Activated T-cell treated with anti-CD3 and anti-CD28 coated beads, Interleukin-2, amount 50 U/mL, for 72 hours (primary cell): ENCODE measurements at regions not wholly inside any gene's neighbourhood (a gene's known extent, or its start where the extent isn't known, plus 50 kb on each side); places are given as distances from the start of the nearest gene placed in this dataset.

Source experiments
- ATAC-seq, 2 donors: fragments of 150-1000 bp; cut with Tn5 transposase; replicated peaks in 1 of 2; 2 replicates each; pipeline ENCODE4 v1.10.0; 2021; ENCODE audit warnings: moderate library complexity in 2 of 2, mild to moderate bottlenecking in 1 of 2
- DNase-seq, 2 donors: peaks; one replicate each; pipeline ENCODE4 v3.0.0; 2021 to 2022; ENCODE audit warnings: mixed read lengths in 1 of 2
- H3K27ac Mint-ChIP-seq: one replicate; pipeline ENCODE4 v1.8.0; 2022; ENCODE audit warnings: mild to moderate bottlenecking, moderate library complexity, mixed read lengths
- H3K27me3 Mint-ChIP-seq: one replicate; pipeline ENCODE4 v1.8.0; 2022; ENCODE audit warnings: low read depth, mixed read lengths
- H3K36me3 Mint-ChIP-seq, 2 donors: one replicate each; pipeline ENCODE4 v1.8.0; 2022; ENCODE audit warnings: mixed read lengths in 2 of 2, mild to moderate bottlenecking in 1 of 2; ENCODE audit not compliant: insufficient read depth in 2 of 2
- H3K4me1 Mint-ChIP-seq: one replicate; pipeline ENCODE4 v1.8.0; 2022; ENCODE audit warnings: low read depth, mixed read lengths
- H3K4me3 Mint-ChIP-seq, 2 donors: one replicate each; pipeline ENCODE4 v1.8.0; 2022; ENCODE audit warnings: mild to moderate bottlenecking in 2 of 2, mixed read lengths in 2 of 2, moderate library complexity in 2 of 2
- H3K9me3 Mint-ChIP-seq, 2 donors: one replicate each; pipeline ENCODE4 v1.8.0; 2022; ENCODE audit warnings: mixed read lengths in 2 of 2

DNA sequence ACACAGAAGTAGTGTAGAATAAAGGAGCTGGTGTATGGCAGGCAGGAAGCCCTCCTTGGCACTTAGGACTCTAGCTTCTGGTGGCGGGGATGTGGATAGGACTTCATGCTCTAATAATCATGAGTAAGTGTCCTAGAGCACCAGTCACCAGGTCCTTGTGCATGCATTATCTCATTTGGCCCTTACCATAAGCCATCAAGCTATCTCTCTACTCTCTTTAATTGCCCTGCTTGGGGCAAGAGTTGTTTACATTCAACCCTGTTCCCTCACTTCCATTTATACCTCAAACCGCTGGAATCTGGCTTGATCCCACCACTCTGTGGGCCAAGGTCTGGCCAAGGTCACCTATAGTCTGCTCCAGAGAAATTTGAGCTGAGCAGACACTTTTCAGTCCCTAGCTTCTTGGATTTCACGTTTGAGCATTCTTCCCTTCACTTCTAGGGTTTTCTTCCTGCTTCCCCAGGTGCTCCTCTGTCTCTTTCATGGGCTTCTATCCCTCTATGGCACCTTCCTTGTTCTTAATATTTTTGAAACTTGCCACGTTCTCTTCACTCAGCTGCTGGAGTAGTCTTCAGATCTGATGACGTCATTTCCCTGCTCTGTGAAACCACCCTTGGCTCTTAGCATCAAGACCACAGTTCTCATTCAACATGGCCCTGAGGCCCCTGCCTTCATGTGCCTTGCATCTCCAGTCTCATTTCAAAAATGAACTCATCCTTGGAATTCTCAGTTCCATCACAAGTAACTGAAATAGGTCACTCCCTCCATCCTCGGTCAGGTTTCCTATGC lies 94.9 kb upstream of the GATA6 start:
- no peaks in the 10 kb centered on the region for H3K4me1 Mint-ChIP-seq
- peaks cover 0 to 3% of the 10 kb centered on the region in 2 donors for H3K9me3 Mint-ChIP-seq
- ATAC-seq (no peak), DNase-seq (no peak)
- no peak overlapping the region for H3K4me3 Mint-ChIP-seq
- no peak overlapping the region for H3K27ac Mint-ChIP-seq
- H3K36me3 Mint-ChIP-seq = no peaks in the 10 kb centered on the region
- H3K27me3 Mint-ChIP-seq = no peaks in the 10 kb centered on the region

DNA sequence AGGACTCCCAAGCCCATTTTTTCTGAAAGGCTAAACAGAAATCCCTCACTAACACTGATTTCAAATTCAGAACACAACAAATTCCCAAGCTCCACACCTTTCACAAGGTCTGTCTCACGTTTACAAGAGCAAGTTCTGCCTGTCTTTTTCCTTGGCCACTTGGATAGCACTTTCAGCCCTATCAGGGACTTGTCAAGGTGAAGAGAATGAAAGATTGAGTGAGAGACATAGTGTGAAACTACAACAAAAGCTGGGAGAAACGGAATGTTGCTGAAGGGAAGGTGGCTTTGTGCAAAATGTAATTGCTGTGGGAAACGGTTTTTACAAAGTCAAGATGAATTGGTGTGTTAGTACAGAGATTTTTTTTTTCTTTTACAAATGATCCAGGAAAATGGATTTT lies 89.4 kb upstream of the GATA6 start:
- peaks cover 0 to 2% of the 10 kb centered on the region in 2 donors for H3K36me3 Mint-ChIP-seq
- H3K4me1 Mint-ChIP-seq = no peaks in the 10 kb centered on the region
- H3K27me3 Mint-ChIP-seq = no peaks in the 10 kb centered on the region
- no peaks in the 10 kb centered on the region for H3K9me3 Mint-ChIP-seq
- DNase-seq (no peak), ATAC-seq (no peak)
- no peak overlapping the region for H3K27ac Mint-ChIP-seq
- H3K4me3 Mint-ChIP-seq = no peak overlapping the region

DNA sequence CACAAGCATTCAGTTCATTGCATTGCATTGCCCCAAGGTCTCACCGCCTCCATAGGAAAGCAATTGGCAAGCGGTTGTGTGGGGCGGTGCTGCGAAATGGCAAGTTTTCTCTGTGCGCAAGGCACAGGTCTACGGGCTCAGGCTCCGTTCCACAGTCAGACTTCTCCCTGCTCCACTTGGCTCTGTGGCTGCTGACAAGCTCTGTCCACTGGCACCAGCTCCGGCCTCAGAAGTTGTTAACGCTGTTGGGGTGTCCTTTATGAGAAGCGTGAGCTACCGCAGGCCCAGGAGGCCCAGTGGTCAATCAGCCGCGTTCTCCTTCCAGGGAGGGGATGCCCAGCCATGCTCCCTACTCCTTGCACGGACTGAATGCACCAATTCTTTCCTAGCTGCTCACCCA lies 87.0 kb upstream of the GATA6 start:
- no peaks in the 10 kb centered on the region for H3K27me3 Mint-ChIP-seq
- H3K36me3 Mint-ChIP-seq = peaks cover 0 to 2% of the 10 kb centered on the region in 2 donors
- ATAC-seq = no peak
- no peak overlapping the region for H3K4me3 Mint-ChIP-seq
- no peak for DNase-seq
- H3K27ac Mint-ChIP-seq = no peak overlapping the region
- no peaks in the 10 kb centered on the region for H3K4me1 Mint-ChIP-seq
- H3K9me3 Mint-ChIP-seq = no peaks in the 10 kb centered on the region

DNA sequence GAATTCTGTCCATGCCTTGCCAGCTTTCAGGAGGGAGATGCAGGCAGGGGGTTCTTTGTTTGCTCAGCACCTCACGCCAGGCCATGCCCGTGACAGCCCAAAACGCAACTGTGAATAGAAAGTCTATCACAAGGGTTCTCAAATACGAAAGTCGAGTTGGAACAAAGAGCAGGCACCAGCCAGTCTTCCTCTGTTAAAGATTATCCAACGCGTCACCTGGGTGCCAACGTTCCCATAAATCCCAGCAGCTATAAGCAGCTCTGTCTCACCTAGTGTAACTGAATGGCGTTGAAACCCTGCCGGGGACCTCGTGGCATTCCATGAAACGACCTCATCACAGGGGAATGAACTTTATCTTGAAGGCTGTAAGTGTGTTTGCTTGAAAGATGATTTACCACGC lies 84.8 kb upstream of the GATA6 start:
- DNase-seq = no peak
- no peaks in the 10 kb centered on the region for H3K9me3 Mint-ChIP-seq
- H3K4me1 Mint-ChIP-seq = no peaks in the 10 kb centered on the region
- no peak overlapping the region for H3K4me3 Mint-ChIP-seq
- H3K27ac Mint-ChIP-seq = no peak overlapping the region
- H3K27me3 Mint-ChIP-seq = no peaks in the 10 kb centered on the region
- H3K36me3 Mint-ChIP-seq = peaks cover 0 to 2% of the 10 kb centered on the region in 2 donors
- no peak for ATAC-seq

DNA sequence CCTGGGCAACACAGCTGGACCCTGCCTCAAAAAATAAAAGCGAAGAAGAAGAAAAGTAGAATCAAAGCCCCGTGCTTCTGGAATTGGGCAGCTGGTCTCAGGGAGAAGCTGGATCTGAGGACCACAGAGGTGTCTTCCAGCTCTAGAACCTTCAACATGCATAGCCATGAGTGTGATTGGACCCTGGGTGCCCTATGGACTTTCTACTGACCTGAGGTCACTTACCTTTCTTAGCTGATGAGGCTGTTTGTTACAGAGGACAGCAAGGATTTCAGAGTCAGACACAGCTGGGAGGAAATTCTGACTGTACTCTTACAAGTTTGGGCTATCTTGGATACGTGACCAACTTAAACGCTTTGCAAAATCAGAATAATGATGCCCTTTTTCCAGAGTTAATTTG lies 82.4 kb upstream of the GATA6 start:
- no peaks in the 10 kb centered on the region for H3K27me3 Mint-ChIP-seq
- no peak for ATAC-seq
- peaks cover 0 to 2% of the 10 kb centered on the region in 2 donors for H3K36me3 Mint-ChIP-seq
- no peak overlapping the region for H3K27ac Mint-ChIP-seq
- H3K9me3 Mint-ChIP-seq = no peaks in the 10 kb centered on the region
- no peak for DNase-seq
- no peak overlapping the region for H3K4me3 Mint-ChIP-seq
- H3K4me1 Mint-ChIP-seq = no peaks in the 10 kb centered on the region

DNA sequence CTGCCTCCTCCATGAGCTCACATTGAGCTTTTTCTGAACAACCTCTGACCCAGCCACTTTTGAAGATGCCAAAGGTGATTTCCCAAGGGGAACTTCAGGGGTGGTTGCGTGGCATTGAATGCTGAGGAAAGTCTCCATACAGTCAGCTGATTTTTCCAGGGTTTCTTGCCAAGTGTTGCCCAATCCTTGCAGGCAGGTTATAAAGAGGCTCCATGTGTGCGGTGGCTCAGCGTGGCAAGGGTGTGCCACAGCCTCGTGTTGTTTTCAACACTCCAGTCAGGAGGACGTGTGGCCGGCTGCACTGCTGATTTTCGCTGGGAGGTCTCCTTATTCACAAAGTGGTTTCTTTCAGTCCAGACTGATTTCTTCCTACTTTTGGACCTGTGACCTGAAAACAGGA lies 81.4 kb upstream of the GATA6 start:
- H3K4me3 Mint-ChIP-seq = no peak overlapping the region
- H3K36me3 Mint-ChIP-seq = peaks cover 0 to 2% of the 10 kb centered on the region in 2 donors
- no peaks in the 10 kb centered on the region for H3K27me3 Mint-ChIP-seq
- H3K27ac Mint-ChIP-seq = no peak overlapping the region
- DNase-seq (no peak), ATAC-seq (no peak)
- no peaks in the 10 kb centered on the region for H3K9me3 Mint-ChIP-seq
- no peaks in the 10 kb centered on the region for H3K4me1 Mint-ChIP-seq

DNA sequence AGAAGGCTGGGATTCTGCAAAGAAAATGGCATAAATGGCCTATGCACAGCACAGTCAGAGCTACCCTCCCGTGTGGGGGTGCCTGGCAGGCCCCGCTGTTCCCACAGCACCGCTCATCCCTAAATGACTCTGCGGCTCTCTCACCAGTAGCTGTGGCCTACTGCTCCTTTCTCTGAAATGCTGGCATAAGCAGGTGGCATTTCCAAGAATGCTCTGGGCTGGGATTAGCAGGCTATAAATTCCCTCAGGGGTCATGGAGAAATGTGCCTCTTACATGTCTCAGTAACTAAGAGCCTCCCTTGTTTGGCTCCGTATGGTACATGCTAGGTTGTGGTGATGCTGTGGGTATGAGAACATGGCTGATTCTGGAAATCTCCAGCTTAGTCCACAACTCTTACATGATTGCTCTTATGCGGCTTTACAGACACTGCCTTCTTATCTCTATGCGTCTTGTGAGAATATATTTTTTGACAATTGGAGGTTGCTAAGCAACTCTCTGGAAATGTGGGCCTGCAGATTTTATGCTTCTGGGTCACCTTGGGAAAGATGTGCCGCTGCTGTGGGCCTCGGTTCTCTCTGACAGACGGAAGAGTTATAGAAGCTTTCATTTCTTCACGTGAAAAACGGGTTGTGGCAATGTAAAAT lies 80.3 kb upstream of the GATA6 start:
- no peak for DNase-seq
- H3K36me3 Mint-ChIP-seq = no peaks in the 10 kb centered on the region
- H3K9me3 Mint-ChIP-seq = no peaks in the 10 kb centered on the region
- ATAC-seq = no peak
- H3K4me1 Mint-ChIP-seq = no peaks in the 10 kb centered on the region
- no peak overlapping the region for H3K4me3 Mint-ChIP-seq
- no peak overlapping the region for H3K27ac Mint-ChIP-seq
- H3K27me3 Mint-ChIP-seq = peaks cover 6% of the 10 kb centered on the region

DNA sequence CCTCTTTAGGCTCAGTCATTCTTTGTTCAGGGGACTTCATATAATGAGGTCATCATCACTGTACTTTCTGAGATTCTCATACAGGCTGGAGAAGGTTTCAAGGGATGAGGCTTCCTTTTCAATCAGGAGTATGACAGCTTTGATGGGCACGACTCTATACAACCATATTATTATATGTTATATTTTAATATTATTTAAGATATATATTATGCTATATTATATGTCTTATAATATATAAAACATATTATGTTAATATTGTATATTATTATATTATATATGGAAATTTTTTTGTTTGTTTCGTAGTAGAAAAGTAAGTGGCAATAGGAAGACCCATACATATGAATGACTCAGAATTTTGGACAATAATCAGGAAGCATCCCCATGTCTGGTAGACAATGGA lies 78.0 kb upstream of the GATA6 start:
- Mint-ChIP-seq H3K4me1 (no peaks in the 10 kb centered on the region), H3K4me3 (no peak overlapping the region), H3K36me3 (no peaks in the 10 kb centered on the region), H3K9me3 (no peaks in the 10 kb centered on the region), H3K27me3 (peaks cover 10% of the 10 kb centered on the region), H3K27ac (no peak overlapping the region)
- DNase-seq (no peak), ATAC-seq (no peak)

DNA sequence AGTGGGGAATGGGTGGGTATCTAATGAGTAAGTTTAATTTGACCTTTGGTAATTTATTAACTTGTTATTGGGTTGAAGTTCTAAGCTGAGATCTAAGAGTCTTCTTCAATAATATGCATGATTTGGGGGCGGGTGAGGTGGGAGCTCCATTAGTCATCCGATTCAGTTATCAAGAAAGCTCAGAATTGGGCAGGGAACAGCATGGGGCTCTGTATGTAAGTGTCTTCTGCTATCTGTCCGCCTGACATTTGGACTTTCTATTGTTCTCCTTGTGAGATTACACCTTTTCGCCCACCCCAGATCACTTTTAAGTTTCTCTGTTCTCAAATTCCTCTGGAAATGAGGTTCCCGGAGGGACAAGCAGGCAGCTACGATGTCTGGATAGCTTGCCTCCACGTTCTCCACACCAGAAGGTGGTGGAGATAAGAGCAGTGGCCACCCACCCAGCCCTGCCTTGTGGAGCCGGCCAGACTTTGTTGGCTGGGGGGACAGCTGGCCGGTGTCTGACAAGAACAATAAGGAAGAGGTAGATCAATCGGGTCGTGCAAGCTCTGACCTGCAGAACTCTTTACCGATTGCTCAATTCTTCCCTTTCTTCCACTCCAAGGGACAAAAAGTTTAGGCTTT lies 75.5 kb upstream of the GATA6 start:
- Mint-ChIP-seq H3K27me3 (peaks cover 10% of the 10 kb centered on the region), H3K4me3 (no peak overlapping the region), H3K4me1 (no peaks in the 10 kb centered on the region), H3K36me3 (no peaks in the 10 kb centered on the region), H3K9me3 (no peaks in the 10 kb centered on the region), H3K27ac (no peak overlapping the region)
- no peak for DNase-seq
- ATAC-seq = no peak

DNA sequence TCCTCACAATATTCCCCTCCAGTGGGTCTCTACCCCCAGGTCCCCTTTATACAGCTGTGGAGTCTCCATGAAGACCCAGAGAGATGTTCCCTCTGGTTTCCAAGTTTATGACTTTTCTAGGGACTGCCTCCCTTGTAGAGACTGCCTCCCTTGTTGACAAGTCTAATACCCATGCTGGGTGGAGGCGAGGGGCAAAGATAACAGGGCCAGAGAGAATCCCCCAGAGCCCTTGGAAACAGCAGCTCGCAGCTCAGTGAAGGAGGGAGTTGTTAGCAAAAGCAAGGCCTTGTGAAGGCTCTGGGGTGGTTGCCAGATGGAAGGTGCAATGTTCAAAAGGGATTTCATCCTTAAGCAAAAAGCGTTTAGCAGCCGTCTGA lies 75.0 kb upstream of the GATA6 start:
- ATAC-seq = no peak
- DNase-seq = no peak

DNA sequence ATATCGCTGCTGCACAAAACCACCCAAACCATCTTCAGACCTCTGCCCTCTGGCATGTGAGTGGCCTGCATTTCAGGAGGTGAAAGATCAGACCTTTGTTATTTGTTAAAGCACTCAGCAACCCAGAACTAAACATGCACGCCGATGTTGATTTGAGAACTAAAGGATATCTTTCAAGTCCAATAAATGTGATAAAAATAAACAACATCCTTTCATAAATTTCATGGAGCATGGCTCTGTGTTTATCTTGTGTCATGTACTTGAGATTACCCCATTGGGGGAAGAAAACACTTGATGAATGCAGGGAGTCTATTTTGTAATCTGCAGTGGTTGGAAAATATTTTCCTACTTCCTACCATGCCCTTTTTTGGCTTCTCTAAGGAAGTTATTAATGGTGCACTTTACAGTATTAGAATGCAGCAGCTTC lies 70.8 kb upstream of the GATA6 start:
- Mint-ChIP-seq H3K36me3 (no peaks in the 10 kb centered on the region), H3K27ac (no peak overlapping the region), H3K4me1 (no peaks in the 10 kb centered on the region), H3K4me3 (no peak overlapping the region), H3K9me3 (peaks cover 0 to 2% of the 10 kb centered on the region in 2 donors), H3K27me3 (peaks cover 10% of the 10 kb centered on the region)
- DNase-seq (no peak), ATAC-seq (no peak)

More for the DNA sequence above, 75.0 kb upstream of the GATA6 start:
- no peaks in the 10 kb centered on the region for H3K4me1 Mint-ChIP-seq
- no peaks in the 10 kb centered on the region for H3K9me3 Mint-ChIP-seq
- H3K4me3 Mint-ChIP-seq = no peak overlapping the region
- H3K27me3 Mint-ChIP-seq = peaks cover 10% of the 10 kb centered on the region
- no peaks in the 10 kb centered on the region for H3K36me3 Mint-ChIP-seq
- H3K27ac Mint-ChIP-seq = no peak overlapping the region

DNA sequence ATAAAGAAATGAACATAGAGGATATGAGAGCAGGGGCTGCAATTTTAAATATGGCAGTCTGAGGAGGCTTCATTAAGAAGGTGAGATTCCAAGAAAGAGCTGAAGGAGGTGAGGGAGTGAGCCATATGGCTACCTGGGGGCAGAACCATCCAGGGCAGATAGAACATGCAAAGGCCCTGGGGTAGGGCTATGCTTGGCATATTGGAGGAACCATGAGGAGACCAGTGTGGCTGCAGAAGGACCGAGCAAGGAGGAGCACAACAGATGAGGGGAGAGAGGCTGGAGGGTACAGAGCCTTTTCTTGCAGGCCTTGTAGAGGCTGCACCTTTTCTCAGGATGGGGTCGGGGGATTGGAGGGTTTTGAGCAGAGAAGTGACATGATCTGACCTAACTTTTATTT lies 69.5 kb upstream of the GATA6 start:
- no peaks in the 10 kb centered on the region for H3K36me3 Mint-ChIP-seq
- H3K4me1 Mint-ChIP-seq = no peaks in the 10 kb centered on the region
- DNase-seq (no peak), ATAC-seq (no peak)
- H3K27ac Mint-ChIP-seq = no peak overlapping the region
- H3K27me3 Mint-ChIP-seq = no peaks in the 10 kb centered on the region
- no peak overlapping the region for H3K4me3 Mint-ChIP-seq
- peaks cover 0 to 4% of the 10 kb centered on the region in 2 donors for H3K9me3 Mint-ChIP-seq

DNA sequence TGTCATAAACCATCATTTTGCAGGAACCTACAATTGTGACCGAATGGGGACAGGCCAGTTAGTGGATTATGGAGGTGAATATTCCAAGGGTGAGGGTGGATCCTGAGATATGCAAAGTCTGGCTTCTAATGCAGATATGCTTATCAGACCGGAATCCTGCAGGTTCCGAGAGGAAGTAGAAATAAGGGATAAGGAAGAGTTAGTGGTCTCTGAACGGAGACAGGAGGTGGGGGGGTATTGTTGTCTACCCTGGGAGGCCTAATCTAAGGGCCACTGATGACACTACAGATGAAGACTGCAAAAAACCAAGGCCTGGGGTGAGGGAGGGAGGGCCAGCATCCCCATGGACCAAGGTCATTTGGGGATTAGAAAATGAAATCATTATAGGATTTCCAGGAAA lies 67.7 kb upstream of the GATA6 start:
- Mint-ChIP-seq H3K27ac (no peak overlapping the region), H3K27me3 (no peaks in the 10 kb centered on the region), H3K4me3 (no peak overlapping the region), H3K9me3 (peaks cover 0 to 4% of the 10 kb centered on the region in 2 donors), H3K4me1 (no peaks in the 10 kb centered on the region), H3K36me3 (no peaks in the 10 kb centered on the region)
- no peak for ATAC-seq
- no peak for DNase-seq
